ENCODE measurements at regions not wholly inside any gene's neighbourhood (a gene's known extent, or its start where the extent isn't known, plus 50 kb on each side); places are given as distances from the start of the nearest gene placed in this dataset.
A peak's percentile ranks its signal among the peaks of the same experiment; 100 is the strongest.

GRCh38 chr6:98136333-98136732 is 698.0 kb upstream of the POU3F2 start:
- DNase-seq, result no peak

GRCh38 chr6:98137391-98137790 is 697.0 kb upstream of the POU3F2 start:
- DNase-seq, result no peak

DNA sequence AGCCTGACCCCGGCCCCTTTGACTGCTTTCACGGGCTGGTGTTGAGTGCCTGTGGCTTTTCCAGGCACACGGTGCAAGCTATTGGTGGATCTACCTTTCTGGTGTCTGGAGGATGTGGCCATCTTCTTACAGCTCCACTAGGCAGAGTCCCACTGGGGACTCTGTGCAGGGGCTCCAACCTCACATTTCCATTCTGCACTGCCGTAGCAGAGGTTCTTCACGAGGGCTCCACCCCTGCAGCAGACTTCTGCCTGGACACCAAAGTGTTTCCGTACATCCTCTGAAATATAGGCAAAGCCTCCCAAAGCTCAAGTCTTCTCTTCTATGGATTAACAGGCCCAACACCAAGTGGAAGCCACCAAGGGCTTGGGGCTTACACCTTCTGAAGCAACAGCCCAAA is 691.5 kb upstream of the POU3F2 start:
- no peak for DNase-seq

GRCh38 chr6:98146656-98147055 is 687.7 kb upstream of the POU3F2 start:
- no peak for DNase-seq

DNA sequence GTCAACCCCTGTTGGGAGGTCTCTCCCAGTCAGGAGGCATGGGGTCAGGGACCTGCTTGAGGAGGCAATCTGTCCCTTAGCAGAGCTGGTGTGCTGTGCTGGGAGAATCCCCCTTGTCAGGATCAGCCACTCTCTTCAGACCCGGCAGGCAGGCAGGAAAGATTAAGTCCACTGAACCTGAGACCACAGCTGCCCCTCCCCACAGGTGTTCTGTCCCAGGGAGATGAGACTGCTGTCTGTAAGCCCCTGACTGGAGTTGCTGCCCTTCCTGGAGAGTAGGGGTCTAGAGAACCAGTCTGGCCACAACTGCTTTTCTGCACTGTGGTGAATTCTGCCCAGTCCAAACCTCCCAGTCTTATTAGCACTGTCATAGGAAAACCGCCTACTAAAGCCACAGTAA is 677.8 kb upstream of the POU3F2 start:
- DNase-seq, result no peak

- DNase-seq, result no peak
Observed at GRCh38 chr6:98179606-98180005, 654.8 kb upstream of the POU3F2 start.

- DNase-seq, result no peak
Observed at GRCh38 chr6:98200084-98200483, 634.3 kb upstream of the POU3F2 start.

GRCh38 chr6:98203170-98203806 is 631.1 kb upstream of the POU3F2 start:
- DNase-seq, result peak; percentile 5 to 10

DNA sequence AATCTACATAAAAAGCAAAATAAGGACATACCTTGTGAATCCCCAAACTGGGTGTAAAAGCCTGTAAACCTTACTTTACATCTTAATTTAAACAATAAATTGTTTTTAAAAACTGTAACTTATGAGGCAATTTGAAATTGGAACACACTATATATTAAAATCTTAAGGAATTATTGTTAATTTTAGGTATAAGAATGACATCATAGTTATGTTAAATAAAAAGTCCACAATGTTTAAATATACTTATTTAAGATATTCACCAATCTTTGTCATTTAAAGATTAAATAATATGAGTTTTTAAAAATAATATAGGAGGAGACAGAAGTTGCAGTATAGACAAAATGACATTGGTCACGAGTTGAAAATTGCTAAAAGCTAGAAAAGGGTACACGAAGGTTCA is 621.9 kb upstream of the POU3F2 start:
- no peak for DNase-seq

GRCh38 chr6:98215531-98215930 is 618.8 kb upstream of the POU3F2 start:
- DNase-seq, result no peak

DNA sequence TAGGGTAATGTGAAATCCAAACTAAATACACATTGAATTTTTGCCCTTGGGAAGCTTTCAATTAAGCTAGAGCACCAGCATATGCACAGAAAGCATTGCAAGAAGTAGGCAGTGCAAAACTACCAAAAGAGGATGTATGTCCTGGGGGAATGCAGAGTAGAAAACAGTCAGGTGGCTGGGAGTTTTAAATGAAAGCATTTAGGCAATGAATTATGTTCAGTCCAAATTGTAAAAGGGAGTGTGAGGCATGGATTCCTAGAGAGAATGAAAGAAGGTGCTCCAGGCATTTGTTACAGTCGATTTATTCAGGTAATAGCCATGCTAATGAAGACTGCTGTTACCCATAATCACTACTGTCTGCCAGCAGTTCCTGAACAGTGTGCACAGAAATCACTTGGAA is 604.1 kb upstream of the POU3F2 start:
- no peak for DNase-seq

- DNase-seq, result no peak
Observed at GRCh38 chr6:98239057-98239456, 595.3 kb upstream of the POU3F2 start.

GRCh38 chr6:98241630-98242029 is 592.7 kb upstream of the POU3F2 start:
- no peak for DNase-seq

DNA sequence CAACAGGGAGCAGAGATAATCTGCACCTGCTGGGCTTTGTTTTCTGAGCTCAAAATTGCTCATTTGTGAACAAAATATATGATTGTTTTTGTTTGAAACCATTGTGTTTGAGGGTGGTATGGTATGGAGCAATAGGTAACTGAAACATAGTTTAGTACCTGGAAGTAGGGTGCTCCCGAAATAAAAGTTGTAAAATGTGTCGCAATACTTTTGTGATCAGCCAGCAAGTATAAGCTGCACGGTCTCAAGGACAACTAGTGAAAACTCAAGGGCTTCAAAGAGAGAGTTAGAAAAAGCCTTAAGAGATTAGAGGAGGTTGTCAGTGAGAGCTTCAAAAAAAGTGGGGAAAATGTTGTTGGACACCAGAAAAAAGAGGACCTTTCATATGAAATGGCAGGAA is 579.8 kb upstream of the POU3F2 start:
- no peak for DNase-seq

DNA sequence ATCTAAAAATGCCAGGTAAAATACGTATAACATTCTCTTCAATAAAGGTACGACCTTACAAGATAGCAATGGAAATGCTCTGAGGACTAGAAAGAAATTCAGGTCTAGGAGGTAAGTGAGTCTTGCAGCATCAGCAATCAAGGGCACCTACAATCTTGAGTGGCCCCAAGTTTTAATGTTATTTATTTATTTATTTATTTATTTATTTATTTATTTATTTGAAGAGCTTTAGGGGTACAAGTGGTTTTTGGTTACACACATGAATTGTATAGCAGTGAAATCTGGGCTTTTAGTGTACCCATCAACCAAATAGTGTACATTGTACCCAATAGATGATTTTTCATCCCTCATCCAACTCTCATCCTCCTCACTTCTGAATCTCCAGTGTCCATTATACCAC is 574.0 kb upstream of the POU3F2 start:
- DNase-seq, result no peak

- no peak for DNase-seq
Observed at GRCh38 chr6:98272060-98272459, 562.3 kb upstream of the POU3F2 start.

DNA sequence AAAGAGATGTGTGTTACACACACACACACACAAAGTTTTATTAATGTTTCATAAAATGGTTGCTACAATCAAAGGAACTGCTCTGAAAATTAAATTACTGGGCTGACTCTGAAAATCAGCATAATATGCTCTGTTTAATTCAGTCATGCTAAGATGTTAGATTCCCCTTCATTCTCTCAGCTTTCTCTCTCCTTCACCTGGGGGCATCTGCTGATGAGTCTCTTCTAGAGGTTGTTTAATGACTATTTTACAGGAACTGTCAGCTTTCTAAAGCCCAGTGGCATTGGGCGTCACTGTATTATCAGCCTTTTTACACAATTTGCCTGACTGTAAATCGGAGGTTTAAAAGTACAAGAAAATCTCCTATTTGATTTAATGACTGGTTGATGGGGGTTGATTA is 559.7 kb upstream of the POU3F2 start:
- no peak for DNase-seq

- no peak for DNase-seq
Observed at GRCh38 chr6:98280492-98280891, 553.9 kb upstream of the POU3F2 start.

DNA sequence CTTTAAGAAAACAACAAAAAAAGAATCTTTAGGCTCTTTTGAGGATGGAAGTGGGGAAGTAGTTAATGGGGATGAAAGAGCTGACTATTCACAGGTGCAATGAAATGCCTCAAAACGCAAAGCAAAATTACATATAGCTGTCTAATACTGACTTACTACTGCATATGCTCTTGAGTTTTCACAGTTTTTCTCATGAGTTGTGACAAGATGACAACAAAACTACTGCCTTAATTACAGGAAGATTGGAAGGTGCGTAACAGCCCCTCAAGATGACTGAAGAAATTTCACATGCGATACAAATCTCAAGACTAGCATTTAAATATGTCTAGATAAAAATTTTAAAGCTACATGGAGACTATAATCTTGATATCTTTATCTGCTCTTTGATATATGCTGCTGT is 547.8 kb upstream of the POU3F2 start:
- DNase-seq, result no peak

- no peak for DNase-seq
Observed at GRCh38 chr6:98287876-98288275, 546.5 kb upstream of the POU3F2 start.

- no peak for DNase-seq
Observed at GRCh38 chr6:98292810-98293209, 541.6 kb upstream of the POU3F2 start.

DNA sequence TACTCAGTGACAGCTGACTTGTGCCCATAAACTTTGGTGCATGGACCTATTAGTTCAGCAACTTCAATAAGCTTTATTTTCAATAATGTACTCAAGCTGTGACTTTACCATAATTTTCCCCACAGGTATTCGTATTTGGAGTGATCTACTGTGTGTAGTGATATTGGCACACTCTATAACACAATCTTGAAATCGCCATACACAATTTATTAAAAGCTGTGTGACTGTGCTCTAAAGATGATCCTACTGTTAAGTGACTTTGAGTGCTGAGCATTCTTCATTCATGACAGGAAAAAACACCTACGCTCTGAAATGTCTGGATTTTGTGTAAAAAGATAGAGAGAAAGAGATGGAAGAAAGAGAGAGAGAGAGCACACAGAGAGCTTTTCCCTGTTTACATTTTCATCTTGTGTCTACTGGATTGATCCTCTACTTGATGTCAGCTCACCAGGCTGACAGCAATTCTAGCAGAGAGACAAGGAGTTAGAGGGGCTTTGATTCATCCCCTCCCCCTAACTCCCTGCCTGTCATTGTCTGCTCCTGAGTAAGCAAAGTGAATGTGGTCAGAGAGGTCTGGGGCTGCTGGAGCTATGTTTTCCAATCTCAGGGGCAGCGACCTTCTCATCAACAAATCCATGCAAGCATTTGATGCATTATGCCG is 538.7 kb upstream of the POU3F2 start:
- DNase-seq, result no peak

DNA sequence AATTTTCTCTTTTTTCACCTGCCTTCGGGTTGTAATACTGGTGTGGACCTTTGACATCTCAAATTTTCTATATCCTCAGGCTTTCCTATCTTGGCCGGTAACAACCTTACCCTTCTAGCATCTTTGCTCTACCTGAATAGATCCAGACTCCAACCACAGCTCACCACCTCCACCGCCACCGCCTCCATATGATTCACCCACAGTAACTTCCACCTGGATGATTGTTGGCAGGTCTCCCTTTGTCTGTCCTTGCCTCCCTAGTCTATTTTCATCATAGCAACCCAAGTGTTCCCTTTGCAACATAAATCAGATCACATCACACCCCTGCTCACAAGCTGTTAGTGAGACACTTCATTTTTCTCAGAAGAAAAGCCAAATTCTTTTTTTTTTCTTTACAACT is 525.8 kb upstream of the POU3F2 start:
- no peak for DNase-seq

- DNase-seq, result no peak
Observed at GRCh38 chr6:98310443-98310842, 523.9 kb upstream of the POU3F2 start.
